Stimulated activated CD4-positive, alpha-beta T cell treated with anti-CD3 and anti-CD28 coated beads, Interleukin-1b, Interleukin-23, amount 100 ng/mL, for 48 hours (primary cell): ENCODE measurements at regions not wholly inside any gene's neighbourhood (a gene's known extent, or its start where the extent isn't known, plus 50 kb on each side); places are given as distances from the start of the nearest gene placed in this dataset.
"Not testable (repeated sequence)": the region's sequence is repeated elsewhere in the genome, so short reads cannot be mapped to it uniquely, and the experiment has no call there.

Experiments used
- DNase-seq: peaks from one replicate; pipeline ENCODE4 v3.0.0-alpha.2; 2020

DNA sequence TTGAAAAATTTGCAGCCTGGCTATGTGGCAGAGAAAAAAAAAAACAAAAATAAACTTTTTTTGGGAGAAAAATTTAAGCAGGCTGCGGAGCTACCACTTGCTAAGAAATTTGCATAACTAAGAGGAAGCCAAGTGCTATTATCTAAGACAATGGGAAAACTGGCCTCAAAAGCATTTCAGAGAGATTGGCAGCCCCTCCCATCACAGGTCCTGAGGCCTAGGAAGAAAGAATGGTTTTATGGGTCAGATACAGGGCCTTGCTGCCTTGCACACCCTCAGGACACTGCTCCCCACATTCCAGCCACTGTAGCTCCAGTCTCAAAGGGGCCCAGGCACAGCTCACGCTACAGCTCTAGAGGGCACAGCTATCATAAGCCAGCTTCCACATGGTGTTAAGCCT is 777.9 kb downstream of the TENT5A start:
- no peak for DNase-seq

DNA sequence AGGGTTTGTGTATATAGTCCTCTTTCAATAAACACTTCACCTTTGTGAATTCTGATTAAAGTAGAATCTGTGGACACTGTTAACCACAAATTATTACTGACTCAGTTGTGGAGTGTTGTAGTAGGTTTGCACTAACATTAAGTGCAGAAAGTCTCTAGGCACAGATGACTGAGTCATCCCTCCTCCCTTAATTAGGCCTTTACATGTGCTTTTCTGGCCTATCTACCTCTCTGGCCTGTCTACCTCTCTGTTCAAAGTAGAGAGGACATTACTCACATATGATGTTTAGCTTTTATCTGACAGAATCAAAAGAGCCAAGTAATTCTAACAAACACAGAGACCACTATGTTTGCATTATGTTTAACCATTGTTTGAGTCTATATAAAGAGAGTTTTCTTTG is 783.0 kb downstream of the TENT5A start:
- no peak for DNase-seq

DNA sequence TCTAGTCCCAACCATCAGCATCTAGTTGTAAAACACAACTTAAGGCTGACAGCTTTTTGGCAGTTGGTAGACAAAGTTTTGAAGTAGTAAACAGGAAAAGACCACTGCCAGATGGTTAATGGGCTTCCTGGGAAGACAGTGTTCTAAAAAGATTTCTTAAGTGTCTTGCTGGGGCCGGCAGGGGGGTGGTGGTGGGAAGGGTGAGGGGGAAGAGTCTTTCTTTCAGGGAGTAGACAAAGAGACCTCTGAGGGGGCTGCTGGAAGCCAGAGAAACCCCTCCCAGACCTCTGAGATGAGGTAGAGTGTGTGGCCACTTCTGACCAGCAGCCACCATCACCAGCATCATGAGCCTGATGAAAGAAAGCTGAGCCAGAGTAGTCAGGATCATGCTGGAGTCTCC is 784.9 kb downstream of the TENT5A start:
- no peak for DNase-seq

DNA sequence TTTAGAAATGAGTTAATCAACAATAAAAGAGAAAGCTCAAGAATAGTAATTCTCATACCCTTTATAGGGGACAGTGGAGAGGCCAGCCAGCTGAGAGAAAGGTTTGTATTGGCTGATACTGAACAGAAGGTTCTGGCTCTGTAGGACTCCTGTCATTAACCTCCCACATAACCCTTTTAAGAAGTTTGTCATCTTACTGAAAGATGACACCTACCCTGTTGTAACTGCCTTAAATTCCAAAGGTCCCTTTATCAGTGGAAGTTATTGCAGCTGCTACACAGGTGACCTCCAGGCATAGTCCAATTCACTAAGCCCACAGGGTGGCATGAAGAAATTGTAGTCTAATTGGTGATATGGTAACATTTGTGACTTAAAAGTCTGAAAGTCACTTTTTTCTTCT is 790.1 kb downstream of the TENT5A start:
- no peak for DNase-seq

DNA sequence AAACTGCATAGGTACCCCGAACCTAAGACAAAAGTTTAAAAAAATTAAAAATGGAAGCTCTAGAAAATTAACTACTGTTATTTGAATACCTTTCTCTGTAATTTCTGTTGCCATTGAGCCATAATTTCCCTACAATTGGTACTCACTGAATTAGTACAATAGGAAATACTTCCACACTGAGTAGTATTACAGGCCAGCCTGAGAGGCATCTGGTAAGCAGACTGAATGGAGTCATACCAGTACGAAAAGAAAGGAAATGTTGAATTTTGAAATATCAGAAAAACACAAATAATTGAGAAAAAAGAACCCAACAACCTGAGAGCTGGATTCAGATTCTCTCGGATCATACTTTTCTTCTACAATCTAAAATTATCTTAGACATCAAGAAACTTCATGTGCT is 791.3 kb downstream of the TENT5A start:
- DNase-seq = no peak

DNA sequence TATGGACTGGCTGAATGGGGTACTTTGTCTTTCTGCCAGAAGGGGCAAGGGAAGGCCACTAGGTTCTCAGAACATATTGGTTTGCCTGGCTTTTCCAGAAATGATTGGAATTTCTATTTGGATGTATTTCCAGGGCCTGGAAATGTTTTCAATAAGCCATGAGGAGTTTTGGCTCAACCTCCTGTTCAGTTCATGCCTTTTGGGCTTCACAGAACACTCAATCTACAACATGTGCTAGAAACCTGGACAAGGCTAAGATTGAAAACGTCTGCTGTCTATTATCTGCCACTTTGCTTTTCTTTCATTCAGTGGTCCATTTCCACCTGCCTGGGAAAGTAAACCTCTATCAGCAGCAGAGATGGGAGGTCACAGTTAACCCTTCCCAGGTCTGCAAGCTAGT is 793.4 kb downstream of the TENT5A start:
- no peak for DNase-seq

DNA sequence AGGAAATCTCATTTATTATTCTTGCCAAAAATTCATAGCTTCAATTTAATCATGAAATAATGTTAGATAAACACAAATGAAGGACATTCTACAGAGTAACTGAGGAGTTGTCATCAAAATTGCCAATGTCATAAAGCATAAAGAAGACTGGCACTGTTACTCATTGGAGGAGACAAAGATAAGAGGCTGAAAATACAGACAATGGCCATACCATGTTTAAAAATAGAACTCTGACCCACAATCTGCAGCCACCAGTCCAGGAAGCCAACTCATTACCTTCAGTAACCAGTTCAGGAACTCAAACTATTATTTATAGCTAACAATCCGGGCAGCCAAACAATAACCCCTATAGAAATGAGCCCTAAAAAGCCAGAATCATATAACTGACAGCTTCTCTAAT is 795.6 kb downstream of the TENT5A start:
- DNase-seq = no peak

DNA sequence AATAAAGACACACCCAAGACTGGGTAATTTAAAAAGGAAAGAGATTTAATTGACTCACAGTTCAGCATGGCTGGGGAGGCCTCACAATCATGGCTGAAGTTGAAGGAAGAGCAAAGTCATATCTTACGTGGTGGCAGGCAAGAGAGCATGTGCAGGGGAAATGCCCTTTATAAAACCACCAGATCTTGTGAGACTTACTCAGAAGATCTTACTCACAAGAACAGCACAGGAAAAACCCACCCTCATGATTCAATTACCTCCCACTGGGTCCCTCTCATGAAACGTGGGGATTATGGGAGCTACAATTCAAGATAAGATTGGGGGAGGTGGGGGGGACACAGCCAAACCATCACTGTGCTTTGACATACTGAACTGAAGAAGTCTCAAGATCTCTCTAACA is 800.0 kb downstream of the TENT5A start:
- DNase-seq = not testable (repeated sequence)

DNA sequence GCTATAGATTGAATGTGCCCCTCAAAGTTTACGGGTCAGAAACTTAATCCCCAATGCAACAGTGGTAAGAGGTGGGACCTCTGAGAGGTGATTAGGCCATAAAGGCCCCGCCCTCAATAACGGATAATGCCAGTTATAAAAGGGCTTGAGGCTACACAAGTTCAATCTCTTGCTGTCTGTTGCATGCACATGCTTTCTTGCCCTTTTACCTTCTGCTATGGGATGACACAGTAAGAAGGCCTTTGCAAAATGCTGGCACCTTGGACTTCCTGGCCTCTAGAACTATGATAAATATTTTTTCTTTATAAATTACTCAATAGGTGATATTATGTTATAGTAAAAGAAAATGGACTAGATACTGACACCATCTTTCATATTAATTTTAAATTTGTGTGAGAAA is 806.1 kb downstream of the TENT5A start:
- DNase-seq = no peak

DNA sequence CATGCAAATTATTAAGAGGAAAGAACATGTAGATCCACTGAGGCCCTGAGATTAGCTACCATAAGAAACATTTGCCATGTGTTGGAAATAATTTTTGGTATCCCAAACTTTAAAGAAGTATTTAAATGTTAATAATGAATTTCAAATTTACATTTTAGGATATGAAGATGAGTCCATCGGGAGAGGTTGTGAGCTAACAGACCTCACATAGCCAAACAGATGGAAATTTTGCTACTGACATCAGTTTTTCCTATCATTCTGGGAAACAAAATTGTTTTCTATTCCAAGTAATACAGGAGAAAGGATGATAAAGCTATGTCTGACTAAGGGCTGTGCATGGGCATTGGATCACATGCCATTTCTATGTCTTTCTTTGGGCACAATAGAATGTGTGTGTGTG is 809.6 kb downstream of the TENT5A start:
- no peak for DNase-seq

DNA sequence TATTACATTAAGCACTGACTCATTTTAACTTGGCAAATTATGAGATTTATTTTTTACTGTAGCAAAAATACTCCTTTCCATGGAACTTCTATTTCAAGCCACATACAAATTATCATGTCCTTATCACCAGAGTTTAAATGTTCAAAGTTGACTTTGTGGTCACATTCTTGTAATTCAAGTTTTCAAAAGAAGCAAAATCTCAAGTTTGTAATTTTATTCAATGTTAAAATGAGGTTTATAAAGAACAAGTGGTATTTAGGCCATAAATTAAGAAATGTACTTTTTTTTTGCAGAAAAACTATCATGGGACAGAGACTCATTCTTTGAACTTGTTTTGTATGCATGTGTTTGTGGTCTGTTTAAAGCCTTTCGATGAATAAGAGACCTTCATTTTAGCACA is 811.5 kb downstream of the TENT5A start:
- DNase-seq = no peak

DNA sequence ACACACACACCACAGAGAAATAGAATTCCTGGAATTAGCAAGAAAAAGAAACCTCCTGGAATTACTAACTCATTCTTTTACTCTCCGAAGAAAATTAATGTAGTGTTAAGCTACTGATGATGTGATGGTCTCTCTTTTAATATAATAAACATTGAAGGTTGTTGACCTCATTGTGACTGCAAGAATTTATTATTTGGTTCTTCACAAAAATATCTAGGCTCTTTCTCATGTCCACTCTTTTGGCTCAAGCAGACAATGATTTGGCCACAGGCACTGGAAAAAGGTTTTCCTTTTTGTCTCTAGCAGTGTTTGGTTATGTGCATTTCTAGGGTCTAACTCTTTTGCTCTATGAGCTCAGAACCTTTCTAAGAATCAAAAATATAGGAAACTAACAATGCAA is 811.9 kb downstream of the TENT5A start:
- no peak for DNase-seq

DNA sequence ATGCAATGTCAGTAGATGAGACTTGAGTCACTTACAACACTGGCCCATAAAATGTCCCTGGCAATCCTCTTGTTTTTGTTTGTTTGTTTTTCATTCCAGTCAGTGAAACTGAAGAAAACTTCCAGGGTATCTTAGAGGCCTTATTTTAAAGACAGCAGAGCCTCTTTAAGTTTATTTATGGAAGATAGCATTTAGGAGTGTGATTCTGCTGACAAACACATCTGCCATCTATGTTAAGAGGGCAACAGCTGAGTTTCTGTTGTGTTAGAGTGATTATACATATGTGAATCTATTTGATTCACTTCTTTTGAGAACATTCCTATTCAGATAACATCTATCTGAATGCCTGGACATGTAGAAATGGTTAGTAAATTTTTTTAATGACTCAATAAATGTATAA is 812.6 kb downstream of the TENT5A start:
- no peak for DNase-seq

DNA sequence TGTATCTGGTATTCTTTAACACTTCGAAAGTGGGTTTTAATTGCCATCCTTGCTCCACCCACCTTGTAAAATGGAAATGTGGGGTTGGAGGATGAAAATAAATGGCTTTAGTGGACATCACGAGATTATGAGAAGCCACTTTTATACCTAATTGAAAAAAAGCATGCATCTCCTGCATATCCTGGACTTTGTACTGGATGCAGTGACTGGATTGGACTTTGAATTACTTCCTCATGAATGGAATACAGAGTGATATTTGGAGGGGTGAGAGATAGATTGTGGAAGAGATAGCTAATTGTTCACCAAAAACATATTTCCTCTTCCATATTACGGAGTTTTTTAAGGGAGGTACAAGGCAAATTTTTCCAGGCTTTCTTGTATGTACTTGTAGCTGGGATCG is 813.0 kb downstream of the TENT5A start:
- DNase-seq = no peak

DNA sequence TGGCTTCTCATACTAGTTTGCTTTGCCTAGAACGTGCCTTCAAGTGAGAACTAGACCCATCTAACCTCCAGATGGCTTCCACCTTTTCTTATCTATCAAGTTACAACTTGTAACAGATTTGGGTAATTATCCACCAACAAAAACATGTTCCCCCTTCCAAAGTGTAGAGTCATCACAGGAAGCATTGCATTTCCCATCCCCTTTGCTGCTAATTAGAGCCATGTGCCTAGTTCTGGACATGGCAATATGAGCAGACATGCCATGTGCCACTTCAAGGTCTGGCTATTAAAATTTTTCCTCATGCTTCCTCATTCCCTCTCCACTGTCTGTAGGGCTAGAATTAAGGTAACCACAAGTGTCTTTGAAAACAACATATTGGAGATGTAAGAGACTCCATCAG is 814.4 kb downstream of the TENT5A start:
- DNase-seq = no peak

DNA sequence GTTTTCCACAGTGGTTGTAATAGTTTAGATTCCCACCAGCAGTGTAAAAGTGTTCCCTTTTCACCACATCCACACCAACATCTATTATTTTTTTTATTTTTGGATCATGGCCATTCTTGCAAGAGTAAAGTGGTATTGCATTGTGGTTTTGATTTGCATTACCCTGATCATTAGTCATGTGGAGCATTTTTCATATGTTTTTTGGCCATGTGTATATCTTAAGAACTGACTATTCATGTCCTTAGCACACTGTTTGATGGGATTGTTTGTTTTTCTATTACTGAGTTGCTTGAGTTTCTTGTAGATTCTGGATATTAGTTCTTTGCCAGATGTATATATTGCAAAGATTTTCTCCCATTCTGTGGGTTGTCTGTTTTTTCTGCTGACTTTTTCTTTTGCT is 820.1 kb downstream of the TENT5A start:
- DNase-seq = no peak

DNA sequence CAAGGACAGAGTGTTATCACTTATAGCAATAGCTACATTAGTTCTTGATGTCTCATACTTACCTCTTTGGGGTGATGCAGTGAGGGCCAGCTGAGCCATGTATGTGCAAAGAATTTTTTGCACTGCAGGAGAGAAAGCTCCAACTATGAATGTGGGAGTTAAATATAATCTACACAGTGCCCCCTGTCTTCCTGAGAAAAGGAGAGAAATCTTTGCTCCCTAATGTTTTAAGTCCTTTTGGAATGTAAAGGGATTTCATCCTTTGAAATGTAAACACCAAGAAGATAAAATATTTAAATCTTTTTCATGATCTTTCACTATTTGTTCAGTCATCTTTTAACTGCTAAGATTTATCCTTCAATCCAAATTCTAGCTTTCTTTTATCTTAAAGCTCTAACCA is 822.1 kb downstream of the TENT5A start:
- DNase-seq = no peak

DNA sequence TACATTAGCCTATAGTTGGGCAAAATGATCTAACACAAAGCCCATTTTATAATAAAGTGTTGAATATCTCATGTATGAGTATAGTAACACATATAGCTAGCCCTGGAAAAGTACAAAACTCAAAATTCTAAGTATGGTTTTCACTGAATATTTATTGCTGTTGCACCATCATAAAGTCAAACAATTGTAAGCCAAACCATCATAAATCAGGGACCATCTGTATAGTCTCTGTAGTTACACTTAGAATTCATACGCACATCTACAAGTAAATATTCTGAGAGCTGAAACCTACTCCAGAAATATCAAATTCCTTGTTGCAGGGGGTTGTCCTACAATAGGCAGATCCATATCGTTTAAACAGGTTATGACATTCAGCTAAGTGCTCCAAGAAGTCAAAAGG is 817.3 kb downstream of the BCKDHB start:
- no peak for DNase-seq

DNA sequence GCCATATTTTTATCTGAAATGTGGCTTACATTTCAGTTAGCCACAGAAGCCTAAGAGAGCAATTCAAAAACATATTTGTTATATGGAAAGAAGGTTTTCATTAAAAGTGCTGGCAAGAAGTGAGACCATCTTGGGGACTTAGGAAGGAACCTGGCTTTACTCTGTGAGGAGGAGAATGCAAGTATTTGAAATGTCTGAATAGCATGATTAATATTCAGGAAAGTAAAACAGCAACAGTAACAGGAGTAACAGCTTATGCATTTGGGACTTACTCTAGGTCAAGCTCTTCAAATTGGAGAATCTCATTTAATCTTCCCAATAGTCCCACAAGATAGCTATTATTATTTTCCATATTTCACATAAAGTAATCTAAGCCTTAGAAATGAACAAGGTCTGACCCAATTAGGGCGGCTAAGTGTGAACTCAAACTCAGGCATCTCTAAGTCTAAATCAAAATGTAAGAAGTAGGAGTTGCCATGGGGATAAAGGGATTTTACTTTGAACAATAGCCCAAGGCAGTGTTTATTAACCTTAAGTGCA is 816.5 kb downstream of the BCKDHB start:
- DNase-seq = no peak

DNA sequence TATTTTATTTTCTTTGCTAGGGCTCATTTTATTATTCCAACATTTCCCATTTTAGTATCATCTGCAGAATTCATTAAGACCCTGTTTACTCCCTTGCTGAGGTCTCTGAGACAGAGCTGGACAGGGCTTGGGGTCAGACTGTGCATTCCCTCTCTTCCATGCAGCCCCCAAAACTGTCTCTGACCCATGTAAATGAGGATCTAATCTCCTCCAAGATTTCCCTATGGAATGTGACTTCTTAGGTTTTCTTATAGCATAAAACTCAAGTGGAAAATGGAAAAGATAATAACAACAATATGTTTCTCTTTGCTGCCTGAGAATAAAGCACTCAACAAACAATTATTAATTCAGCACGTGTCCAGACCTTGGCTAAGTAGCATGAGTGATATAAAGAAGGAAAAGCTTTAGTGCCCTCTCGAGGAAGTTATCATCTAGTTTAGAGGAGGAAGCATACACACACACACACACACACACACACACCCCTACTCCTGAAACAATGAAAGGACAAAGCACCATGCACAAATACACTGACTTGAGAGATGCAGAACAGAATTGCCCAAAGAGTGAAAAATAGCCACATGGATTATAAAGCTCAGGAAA is 815.5 kb downstream of the BCKDHB start:
- DNase-seq = no peak

DNA sequence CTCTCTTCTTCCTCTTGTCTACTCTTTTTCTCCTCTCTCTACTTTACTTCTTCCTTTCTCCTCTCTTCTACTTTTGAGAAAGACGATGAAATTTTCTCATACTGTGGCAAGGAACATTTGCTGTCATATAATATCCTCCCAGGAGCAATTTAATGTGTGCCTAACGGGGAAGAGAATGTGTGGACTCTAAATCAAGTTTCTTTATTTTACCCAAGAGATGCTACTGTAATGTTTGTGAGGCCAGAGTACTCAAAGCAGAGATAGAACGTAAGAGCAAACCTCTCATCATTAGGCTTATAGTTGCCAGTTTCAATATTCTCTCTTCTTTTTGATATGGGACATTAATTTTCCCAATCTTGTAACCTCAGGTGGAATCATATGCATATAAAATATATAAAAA is 801.4 kb downstream of the BCKDHB start:
- no peak for DNase-seq

DNA sequence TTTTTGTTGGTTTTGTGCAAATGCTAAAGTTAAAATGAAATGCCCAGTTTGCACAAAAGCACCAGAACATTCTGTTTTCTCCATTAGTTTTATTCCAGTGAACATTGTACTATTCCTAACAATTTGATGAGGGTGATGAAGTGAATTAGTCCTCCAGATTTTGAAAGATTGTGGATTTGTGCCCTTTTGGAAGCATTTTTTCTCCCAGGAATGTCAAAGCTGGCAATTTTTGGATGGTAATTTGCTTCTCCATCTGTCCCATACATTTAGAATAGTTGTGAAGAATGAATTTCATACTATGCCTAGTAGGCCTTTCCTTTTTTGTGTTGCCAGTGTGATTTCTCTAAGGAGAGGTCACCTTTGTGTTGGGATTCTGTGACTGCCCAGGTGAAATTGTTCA is 797.2 kb downstream of the BCKDHB start:
- DNase-seq = no peak

DNA sequence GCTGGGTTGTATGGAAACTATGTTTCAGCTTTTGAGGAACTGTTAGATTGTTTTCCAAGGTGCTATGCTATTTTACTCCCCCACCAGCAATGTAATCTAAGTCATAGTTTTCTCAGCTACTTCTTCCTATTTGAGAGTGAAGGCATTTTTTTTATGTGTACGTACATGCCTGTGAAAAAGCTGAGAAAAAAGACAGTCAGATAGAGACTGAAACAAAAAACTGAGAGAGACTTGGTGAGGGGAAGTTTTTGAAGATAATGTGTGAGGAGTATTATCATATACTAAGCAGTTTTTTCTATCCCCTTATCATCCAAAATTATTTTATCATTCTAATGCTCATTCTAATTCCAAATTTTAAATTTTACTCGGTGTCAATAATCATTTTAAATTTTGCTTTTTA is 780.0 kb downstream of the BCKDHB start:
- DNase-seq = no peak

DNA sequence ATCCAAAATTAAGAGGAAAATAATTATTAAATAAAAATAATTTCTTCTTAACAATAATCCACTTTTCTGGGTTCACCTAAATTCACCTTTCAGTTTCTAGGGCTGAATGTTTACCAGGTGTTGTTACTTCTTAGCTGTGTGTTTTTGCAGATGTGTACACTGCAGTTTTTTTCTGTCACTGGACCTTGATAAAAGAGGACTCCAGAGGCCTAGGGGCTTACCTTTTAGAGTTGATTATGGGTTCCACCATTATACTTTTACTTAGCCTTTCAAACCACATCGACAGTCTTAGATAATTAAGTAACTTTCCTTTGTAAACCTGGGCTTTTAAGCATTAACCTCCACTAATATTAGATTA is 766.5 kb downstream of the BCKDHB start:
- DNase-seq = no peak

DNA sequence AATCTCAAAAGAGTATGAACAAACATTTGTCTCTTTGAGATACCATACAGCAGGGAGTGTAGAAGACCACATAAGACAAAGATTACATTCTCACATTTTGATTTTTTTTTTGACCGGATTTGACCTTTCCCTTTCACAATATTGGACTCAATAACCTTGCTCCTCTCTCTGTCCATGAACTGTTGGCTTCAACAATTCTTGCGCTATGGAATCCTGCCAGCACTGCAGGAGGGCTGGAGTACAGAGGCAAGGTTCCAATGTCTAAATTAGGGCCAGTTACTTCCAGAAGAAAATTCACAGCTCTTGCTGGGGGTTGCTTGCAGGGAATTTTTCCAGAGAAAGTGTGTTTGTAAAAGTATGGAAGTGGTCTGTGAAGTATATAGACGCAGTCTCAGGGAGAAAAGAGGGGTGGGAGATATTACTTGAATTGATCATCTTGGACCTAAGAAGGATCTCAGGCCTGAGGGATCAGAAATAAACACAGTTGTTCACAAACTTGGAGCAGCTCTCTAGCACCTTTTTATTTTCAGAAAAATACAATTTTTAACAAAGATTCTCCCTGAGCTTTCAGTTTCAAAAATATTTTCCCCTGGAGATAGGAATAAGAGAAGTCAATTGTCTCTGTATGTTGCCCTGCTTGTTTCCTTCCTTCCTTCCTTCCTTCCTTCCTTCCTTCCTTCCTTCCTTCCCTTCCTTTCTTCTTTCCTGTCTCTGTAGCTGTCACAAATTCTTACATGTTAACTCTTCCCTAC is 765.9 kb downstream of the BCKDHB start:
- no peak for DNase-seq
